ENCODE measurements at regions not wholly inside any gene's neighbourhood (a gene's known extent, or its start where the extent isn't known, plus 50 kb on each side); places are given as distances from the start of the nearest gene placed in this dataset.

DNA sequence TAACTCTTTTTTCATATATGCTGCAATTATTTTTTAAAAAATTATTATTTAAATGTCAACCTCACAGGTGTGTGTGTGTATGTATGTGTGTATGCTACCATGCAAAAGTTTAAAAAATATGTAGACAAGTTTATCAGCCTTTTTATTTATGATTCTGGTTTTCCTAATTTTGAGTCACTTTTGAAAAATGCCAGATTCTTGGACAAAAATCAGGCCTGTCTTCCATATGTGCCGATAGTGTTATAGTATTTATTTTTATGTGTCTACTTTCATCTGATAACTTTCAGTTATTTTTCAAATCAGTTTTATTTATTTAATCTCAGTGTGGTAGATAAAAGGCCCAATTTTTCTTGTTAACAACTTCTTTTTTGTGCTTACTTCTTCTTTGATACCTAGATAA lies 176.2 kb downstream of the RDH14 start:
- no peaks in the 10 kb centered on the region for H3K36me3 Mint-ChIP-seq (ENCODE audit: low read depth)
- TF ChIP-seq, protein P1, sequence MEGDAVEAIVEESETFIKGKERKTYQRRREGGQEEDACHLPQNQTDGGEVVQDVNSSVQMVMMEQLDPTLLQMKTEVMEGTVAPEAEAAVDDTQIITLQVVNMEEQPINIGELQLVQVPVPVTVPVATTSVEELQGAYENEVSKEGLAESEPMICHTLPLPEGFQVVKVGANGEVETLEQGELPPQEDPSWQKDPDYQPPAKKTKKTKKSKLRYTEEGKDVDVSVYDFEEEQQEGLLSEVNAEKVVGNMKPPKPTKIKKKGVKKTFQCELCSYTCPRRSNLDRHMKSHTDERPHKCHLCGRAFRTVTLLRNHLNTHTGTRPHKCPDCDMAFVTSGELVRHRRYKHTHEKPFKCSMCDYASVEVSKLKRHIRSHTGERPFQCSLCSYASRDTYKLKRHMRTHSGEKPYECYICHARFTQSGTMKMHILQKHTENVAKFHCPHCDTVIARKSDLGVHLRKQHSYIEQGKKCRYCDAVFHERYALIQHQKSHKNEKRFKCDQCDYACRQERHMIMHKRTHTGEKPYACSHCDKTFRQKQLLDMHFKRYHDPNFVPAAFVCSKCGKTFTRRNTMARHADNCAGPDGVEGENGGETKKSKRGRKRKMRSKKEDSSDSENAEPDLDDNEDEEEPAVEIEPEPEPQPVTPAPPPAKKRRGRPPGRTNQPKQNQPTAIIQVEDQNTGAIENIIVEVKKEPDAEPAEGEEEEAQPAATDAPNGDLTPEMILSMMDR (IDR thresholded peaks at IDR 0.05; ENCODE audit: unreplicated experiment in 3 of 3) = no peak
- no peak overlapping the region for H3K27ac Mint-ChIP-seq
- peaks cover 12% of the 10 kb centered on the region for H3K4me1 Mint-ChIP-seq
- no peaks in the 10 kb centered on the region for H3K9me3 Mint-ChIP-seq
- H3K4me3 Mint-ChIP-seq = no peak overlapping the region
- H3K27me3 Mint-ChIP-seq (ENCODE audit: low read depth) = no peaks in the 10 kb centered on the region

- no peaks in the 10 kb centered on the region for H3K9me3 Mint-ChIP-seq
- H3K4me3 Mint-ChIP-seq = no peak overlapping the region
- peaks cover 12% of the 10 kb centered on the region for H3K4me1 Mint-ChIP-seq
- peaks cover 10% of the 10 kb centered on the region for H3K27me3 Mint-ChIP-seq (ENCODE audit: low read depth)
- TF ChIP-seq, protein P1 (IDR thresholded peaks at IDR 0.05; ENCODE audit: unreplicated experiment in 3 of 3) = no peak
- H3K27ac Mint-ChIP-seq = no peak overlapping the region
- no peaks in the 10 kb centered on the region for H3K36me3 Mint-ChIP-seq (ENCODE audit: low read depth)
Observed at GRCh38 chr2:18381386-18381785, 179.1 kb downstream of the RDH14 start.

DNA sequence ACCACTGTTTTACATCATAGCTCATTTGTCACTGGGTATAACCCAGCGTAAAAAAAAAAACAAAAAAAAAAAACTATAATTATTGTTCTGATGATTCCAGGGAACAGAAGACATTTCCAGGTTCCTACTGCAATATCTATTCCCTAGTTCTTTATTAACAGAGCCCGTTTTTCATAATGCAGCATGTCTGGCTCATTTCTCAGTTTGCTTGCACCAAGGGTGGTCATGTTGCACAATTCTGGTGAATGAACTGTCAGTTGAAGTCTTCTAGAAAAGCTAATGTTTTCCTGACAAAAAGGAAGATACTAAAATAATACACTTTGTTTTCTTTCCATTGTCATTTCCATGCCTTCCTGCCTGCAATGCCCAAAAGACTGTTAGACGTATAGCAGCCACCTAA lies 180.1 kb downstream of the RDH14 start:
- Mint-ChIP-seq H3K27ac (no peak overlapping the region), H3K36me3 (ENCODE audit: low read depth) (no peaks in the 10 kb centered on the region), H3K4me3 (no peak overlapping the region), H3K4me1 (peaks cover 12% of the 10 kb centered on the region), H3K9me3 (no peaks in the 10 kb centered on the region), H3K27me3 (ENCODE audit: low read depth) (peaks cover 10% of the 10 kb centered on the region)
- TF ChIP-seq, protein P1 (IDR thresholded peaks at IDR 0.05; ENCODE audit: unreplicated experiment in 3 of 3) = no peak

GRCh38 chr2:18379870-18380269 lies 180.6 kb downstream of the RDH14 start:
- H3K27me3 Mint-ChIP-seq (ENCODE audit: low read depth) = peaks cover 10% of the 10 kb centered on the region
- no peak overlapping the region for H3K27ac Mint-ChIP-seq
- H3K4me3 Mint-ChIP-seq = no peak overlapping the region
- no peaks in the 10 kb centered on the region for H3K36me3 Mint-ChIP-seq (ENCODE audit: low read depth)
- TF ChIP-seq, protein P1 (IDR thresholded peaks at IDR 0.05; ENCODE audit: unreplicated experiment in 3 of 3) = no peak
- peaks cover 12% of the 10 kb centered on the region for H3K4me1 Mint-ChIP-seq
- no peaks in the 10 kb centered on the region for H3K9me3 Mint-ChIP-seq

GRCh38 chr2:18378020-18378653 lies 182.3 kb downstream of the RDH14 start:
- H3K9me3 Mint-ChIP-seq = no peaks in the 10 kb centered on the region
- no peak overlapping the region for H3K4me3 Mint-ChIP-seq
- peaks cover 10% of the 10 kb centered on the region for H3K27me3 Mint-ChIP-seq (ENCODE audit: low read depth)
- TF ChIP-seq, protein P1 (IDR thresholded peaks at IDR 0.05; ENCODE audit: unreplicated experiment in 3 of 3) = peak; percentile 80 to 86 (median 84)
- no peak overlapping the region for H3K27ac Mint-ChIP-seq
- H3K36me3 Mint-ChIP-seq (ENCODE audit: low read depth) = no peaks in the 10 kb centered on the region
- peaks cover 12% of the 10 kb centered on the region for H3K4me1 Mint-ChIP-seq

DNA sequence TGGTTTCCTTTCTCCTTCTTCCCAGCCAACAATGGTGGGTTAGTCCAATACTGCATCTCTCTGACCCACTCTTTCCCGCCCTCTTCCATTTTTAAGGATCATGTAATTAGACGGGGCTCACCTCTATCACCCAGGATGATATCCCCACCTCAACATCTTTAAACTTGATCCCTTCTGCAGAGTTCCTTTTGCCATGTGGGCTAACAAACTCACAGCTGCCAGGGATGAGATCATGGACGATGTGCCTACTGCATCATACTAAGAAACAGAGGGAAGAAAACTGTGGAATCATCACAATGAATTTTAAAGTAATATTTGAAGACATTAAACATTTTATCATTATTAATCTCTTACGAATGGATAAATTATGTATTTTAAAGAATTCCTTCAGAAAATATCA lies 183.5 kb downstream of the RDH14 start:
- Mint-ChIP-seq H3K27me3 (ENCODE audit: low read depth) (peaks cover 10% of the 10 kb centered on the region), H3K9me3 (no peaks in the 10 kb centered on the region)

More for the DNA sequence above, 183.5 kb downstream of the RDH14 start:
- no peak overlapping the region for H3K27ac Mint-ChIP-seq
- TF ChIP-seq, protein P1 (IDR thresholded peaks at IDR 0.05; ENCODE audit: unreplicated experiment in 3 of 3) = no peak
- H3K4me1 Mint-ChIP-seq = peaks cover 17% of the 10 kb centered on the region
- H3K4me3 Mint-ChIP-seq = no peak overlapping the region
- H3K36me3 Mint-ChIP-seq (ENCODE audit: low read depth) = no peaks in the 10 kb centered on the region
